Upper lobe of left lung (tissue), 6 donors: ENCODE measurements at regions not wholly inside any gene's neighbourhood (a gene's known extent, or its start where the extent isn't known, plus 50 kb on each side); places are given as distances from the start of the nearest gene placed in this dataset.

Source experiments
- ATAC-seq, 2 donors: fragments of 200-7000 bp; cut with Tn5 transposase; one replicate each; pipeline ENCODE4 v1.9.1; 2022; ENCODE audit warnings: mild to moderate bottlenecking in 2 of 2, moderate library complexity in 2 of 2; ENCODE audit not compliant: low FRiP score in 2 of 2
- DNase-seq, 2 donors: peaks; one replicate each; pipeline ENCODE4 v3.0.0-alpha.2; 2019 to 2020
- H3K27ac ChIP-seq, 4 donors: fragments of 200-600 bp; sonication (generic); one replicate each; pipeline ENCODE4 v1.5.1; 2016 to 2019
- H3K27me3 ChIP-seq, 4 donors: fragments of 200-600 bp; sonication (generic); one replicate each; pipeline ENCODE4 v1.5.1; 2017 to 2019
- H3K36me3 ChIP-seq, 4 donors: fragments of 200-600 bp; sonication (generic); one replicate each; pipeline ENCODE4 v1.5.1; 2016 to 2019
- H3K4me1 ChIP-seq, 4 donors: fragments of 200-600 bp; sonication (generic); one replicate each; pipeline ENCODE4 v1.5.1; 2018 to 2019
- H3K4me3 ChIP-seq, 4 donors: fragments of 200-600 bp; sonication (generic); one replicate each; pipeline ENCODE4 v1.5.1; 2017 to 2019; ENCODE audit warnings: mild to moderate bottlenecking in 2 of 4, moderate library complexity in 1 of 4
- H3K9me3 ChIP-seq, 4 donors: fragments of 200-600 bp; sonication (generic); one replicate each; pipeline ENCODE4 v1.5.1; 2018 to 2019
- EP300 ChIP-seq, 4 donors: sonication (generic); formaldehyde crosslinking; IDR thresholded peaks; one replicate each; pipeline ENCODE4 v1.5.1; 2017; ENCODE audit warnings: antibody characterized with exemption in 4 of 4, control low read depth in 2 of 4
- POLR2A ChIP-seq, 4 donors: fragments of 450-650 bp; IDR thresholded peaks; one replicate each; pipeline ENCODE4 v1.5.1; 2016 to 2017; ENCODE audit warnings: antibody characterized with exemption in 4 of 4, mild to moderate bottlenecking in 2 of 4
- POLR2AphosphoS5 ChIP-seq, 2 donors: sonication (generic); formaldehyde crosslinking; IDR thresholded peaks; one replicate each; pipeline ENCODE4 v1.5.1; 2017; ENCODE audit warnings: antibody characterized with exemption in 2 of 2
- WGBS, 2 donors: methylation state at CpG; one replicate each; pipeline ENCODE4 v1.1.5; 2017 to 2018; 5-methylcytosine and 5-hydroxymethylcytosine counted together
- TF ChIP-seq, protein P1 (sequence below), 6 experiments: fragments of 450-650 bp in 4 of 6; fragments of 200-600 bp in 2 of 6; sonication (generic) in 2 of 6; IDR thresholded peaks; one replicate each; pipeline ENCODE4 v1.5.1; 2016 to 2019; ENCODE audit warnings: antibody characterized with exemption in 6 of 6
- donor health status: DM: no; HTN: no; CAD: no; lungs with moderate emphysema.
- donor health status: DM: no; HTN: yes; CAD: no; lungs with severe emphysema.

DNA sequence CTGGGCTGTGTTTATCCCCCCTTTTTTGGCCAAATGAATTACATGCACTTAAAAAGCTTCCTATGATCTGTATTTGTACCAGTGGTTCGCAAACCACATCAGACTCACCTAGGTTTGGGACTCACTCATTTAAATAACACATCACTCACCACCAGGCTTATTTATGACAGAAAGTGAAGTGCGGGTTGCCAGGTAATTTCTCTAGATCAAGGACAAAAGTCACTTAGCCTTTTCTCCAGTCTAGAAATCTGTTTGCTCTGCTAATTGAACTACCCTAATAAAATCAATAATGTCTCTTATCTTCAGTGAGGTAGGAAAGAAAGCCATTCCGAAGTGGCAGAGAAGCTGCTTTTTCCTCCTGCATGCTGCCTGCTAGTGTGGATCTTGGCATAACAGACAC is 88.1 kb upstream of the SLC8A1 start:
- Histone ChIP-seq H3K4me3 (no peak overlapping the region), H3K4me1 (no peaks in the 10 kb centered on the region), H3K9me3 (no peaks in the 10 kb centered on the region), H3K27ac (no peak overlapping the region), H3K27me3 (no peaks in the 10 kb centered on the region), H3K36me3 (no peaks in the 10 kb centered on the region)
- ATAC-seq = no peak
- WGBS, 2 donors = 79 to 87% methylated on average over 3 of the region's 3 CpGs
- DNase-seq = no peak
- TF ChIP-seq POLR2A (IDR thresholded peaks at IDR 0.05) = no peak
- TF ChIP-seq POLR2AphosphoS5 (IDR thresholded peaks at IDR 0.05) = no peak
- TF ChIP-seq, protein P1, sequence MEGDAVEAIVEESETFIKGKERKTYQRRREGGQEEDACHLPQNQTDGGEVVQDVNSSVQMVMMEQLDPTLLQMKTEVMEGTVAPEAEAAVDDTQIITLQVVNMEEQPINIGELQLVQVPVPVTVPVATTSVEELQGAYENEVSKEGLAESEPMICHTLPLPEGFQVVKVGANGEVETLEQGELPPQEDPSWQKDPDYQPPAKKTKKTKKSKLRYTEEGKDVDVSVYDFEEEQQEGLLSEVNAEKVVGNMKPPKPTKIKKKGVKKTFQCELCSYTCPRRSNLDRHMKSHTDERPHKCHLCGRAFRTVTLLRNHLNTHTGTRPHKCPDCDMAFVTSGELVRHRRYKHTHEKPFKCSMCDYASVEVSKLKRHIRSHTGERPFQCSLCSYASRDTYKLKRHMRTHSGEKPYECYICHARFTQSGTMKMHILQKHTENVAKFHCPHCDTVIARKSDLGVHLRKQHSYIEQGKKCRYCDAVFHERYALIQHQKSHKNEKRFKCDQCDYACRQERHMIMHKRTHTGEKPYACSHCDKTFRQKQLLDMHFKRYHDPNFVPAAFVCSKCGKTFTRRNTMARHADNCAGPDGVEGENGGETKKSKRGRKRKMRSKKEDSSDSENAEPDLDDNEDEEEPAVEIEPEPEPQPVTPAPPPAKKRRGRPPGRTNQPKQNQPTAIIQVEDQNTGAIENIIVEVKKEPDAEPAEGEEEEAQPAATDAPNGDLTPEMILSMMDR (IDR thresholded peaks at IDR 0.05) = no peak
- no peak for TF ChIP-seq EP300 (IDR thresholded peaks at IDR 0.05)

DNA sequence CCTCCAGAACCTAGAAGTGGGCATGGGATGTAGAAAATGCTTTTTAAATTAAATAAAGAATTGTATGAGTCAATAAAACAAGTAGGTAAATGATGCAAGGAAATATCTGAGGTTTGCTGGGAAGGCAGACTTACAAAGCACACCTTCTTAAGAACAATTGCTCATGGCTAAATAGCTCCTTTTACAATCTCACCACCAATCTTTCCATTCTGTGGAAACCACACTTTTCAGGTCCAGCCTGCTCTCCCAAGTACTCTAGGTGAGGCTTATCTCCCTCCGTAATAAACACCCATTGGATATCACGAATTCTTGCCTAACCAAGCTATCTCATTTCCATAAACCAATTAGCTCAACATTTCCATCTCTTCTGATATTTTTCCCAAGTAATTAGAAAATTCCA is 91.5 kb upstream of the SLC8A1 start:
- DNase-seq (no peak), ATAC-seq (no peak)
- H3K4me1 ChIP-seq = no peaks in the 10 kb centered on the region
- no peak overlapping the region for H3K4me3 ChIP-seq
- 85 to 90% methylated on average over 2 of the region's 2 CpGs for WGBS, 2 donors
- TF ChIP-seq, protein P1 (IDR thresholded peaks at IDR 0.05) = no peak
- TF ChIP-seq EP300 (IDR thresholded peaks at IDR 0.05) (no peak), POLR2AphosphoS5 (IDR thresholded peaks at IDR 0.05) (no peak), POLR2A (IDR thresholded peaks at IDR 0.05) (no peak)
- no peak overlapping the region for H3K27ac ChIP-seq
- no peaks in the 10 kb centered on the region for H3K27me3 ChIP-seq
- H3K36me3 ChIP-seq = no peaks in the 10 kb centered on the region
- no peaks in the 10 kb centered on the region for H3K9me3 ChIP-seq

DNA sequence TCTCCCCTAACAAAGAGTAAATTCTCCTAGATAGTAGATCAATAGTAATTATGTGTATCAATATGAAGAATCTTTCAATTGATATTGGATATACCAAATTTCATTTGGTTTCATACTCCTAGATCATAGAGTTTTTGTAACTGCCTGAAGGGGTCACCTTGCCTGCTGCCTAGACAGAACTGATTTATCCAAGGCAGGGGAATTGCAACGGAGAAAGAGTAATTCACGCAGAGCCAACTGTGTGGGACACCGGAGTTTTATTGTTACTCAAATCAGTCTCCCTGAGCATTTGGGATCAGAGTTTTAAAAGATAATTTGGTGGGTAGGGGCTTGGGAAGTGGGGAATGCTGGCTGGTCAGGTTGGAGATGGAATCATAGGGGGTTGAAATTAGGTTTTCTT is 92.2 kb upstream of the SLC8A1 start:
- no peak for TF ChIP-seq POLR2AphosphoS5 (IDR thresholded peaks at IDR 0.05)
- no peak for TF ChIP-seq EP300 (IDR thresholded peaks at IDR 0.05)
- TF ChIP-seq, protein P1 (IDR thresholded peaks at IDR 0.05) = no peak
- TF ChIP-seq POLR2A (IDR thresholded peaks at IDR 0.05) = no peak
- 93 to 98% methylated on average over 3 of the region's 3 CpGs for WGBS, 2 donors
- Histone ChIP-seq H3K9me3 (no peaks in the 10 kb centered on the region), H3K4me3 (no peak overlapping the region), H3K4me1 (no peaks in the 10 kb centered on the region), H3K27ac (no peak overlapping the region), H3K36me3 (no peaks in the 10 kb centered on the region), H3K27me3 (no peaks in the 10 kb centered on the region)
- ATAC-seq (no peak), DNase-seq (no peak)

DNA sequence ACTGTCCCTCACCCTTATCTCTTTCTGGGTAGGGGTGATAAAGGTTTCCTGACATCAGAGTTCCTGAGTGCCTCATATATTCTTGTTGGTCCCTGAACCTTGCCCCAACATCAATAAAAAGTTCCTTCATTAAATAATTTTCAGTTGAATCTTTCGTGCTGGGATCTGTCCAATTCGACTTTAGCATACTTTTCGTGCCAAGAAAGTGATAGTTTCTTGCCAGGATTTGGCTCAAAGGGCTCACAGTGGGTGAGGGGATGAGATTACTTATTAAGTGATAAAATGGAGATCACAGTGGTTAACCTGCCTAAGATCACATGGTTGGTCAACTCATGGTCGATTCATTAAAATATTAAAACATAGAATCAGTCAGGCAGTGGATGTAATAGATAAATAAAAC is 93.8 kb upstream of the SLC8A1 start:
- Histone ChIP-seq H3K4me1 (no peaks in the 10 kb centered on the region), H3K27me3 (no peaks in the 10 kb centered on the region), H3K4me3 (no peak overlapping the region), H3K36me3 (no peaks in the 10 kb centered on the region), H3K9me3 (no peaks in the 10 kb centered on the region), H3K27ac (no peak overlapping the region)
- ATAC-seq (no peak), DNase-seq (no peak)
- TF ChIP-seq EP300 (IDR thresholded peaks at IDR 0.05) (no peak), POLR2AphosphoS5 (IDR thresholded peaks at IDR 0.05) (no peak), POLR2A (IDR thresholded peaks at IDR 0.05) (no peak)
- TF ChIP-seq, protein P1 (IDR thresholded peaks at IDR 0.05) = no peak
- 74 to 84% methylated on average over 4 of the region's 4 CpGs for WGBS, 2 donors

DNA sequence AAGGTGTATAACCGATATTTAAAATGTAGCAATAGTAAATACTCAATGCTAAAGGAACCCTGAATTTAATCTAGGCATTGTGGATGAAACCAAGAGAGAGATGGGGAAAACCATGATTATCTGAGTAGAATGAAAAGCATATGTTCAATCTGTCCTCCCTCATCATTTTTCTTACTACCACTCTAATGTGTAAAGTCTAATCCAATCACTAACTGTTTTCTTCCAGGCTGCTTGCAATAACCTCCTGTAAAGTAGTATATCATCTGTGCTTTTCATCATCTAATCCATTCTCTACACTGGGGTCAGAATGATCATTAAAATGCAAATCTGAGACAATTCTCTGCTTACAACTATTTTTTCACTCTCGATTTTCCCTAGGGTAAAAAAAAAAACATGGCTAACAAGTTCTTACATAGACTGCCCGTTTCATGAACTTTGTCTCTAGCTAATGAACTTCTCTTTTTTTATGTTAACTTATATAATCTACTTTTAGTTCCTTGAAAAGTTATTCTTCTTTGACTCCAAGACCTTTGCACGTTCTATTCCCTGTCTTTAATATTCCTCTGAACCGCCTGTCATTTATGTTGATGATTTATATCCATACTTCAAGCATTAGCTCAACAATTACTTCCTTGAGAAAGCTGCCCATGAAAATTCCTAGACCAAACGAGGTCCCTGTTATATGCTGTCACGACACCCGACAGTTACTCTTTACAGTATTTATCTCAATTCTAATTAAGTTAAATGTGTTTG is 94.7 kb upstream of the SLC8A1 start:
- TF ChIP-seq POLR2A (IDR thresholded peaks at IDR 0.05) = no peak
- no peak for TF ChIP-seq EP300 (IDR thresholded peaks at IDR 0.05)
- TF ChIP-seq, protein P1 (IDR thresholded peaks at IDR 0.05) = no peak
- TF ChIP-seq POLR2AphosphoS5 (IDR thresholded peaks at IDR 0.05) = no peak
- H3K4me1 ChIP-seq = no peaks in the 10 kb centered on the region
- no peaks in the 10 kb centered on the region for H3K9me3 ChIP-seq
- H3K36me3 ChIP-seq = no peaks in the 10 kb centered on the region
- no peaks in the 10 kb centered on the region for H3K27me3 ChIP-seq
- DNase-seq (no peak), ATAC-seq (no peak)
- 58 to 60% methylated on average over 8 of the region's 8 CpGs for WGBS, 2 donors
- no peak overlapping the region for H3K4me3 ChIP-seq
- H3K27ac ChIP-seq = no peak overlapping the region
